ENCODE measurements at regions not wholly inside any gene's neighbourhood (a gene's known extent, or its start where the extent isn't known, plus 50 kb on each side); places are given as distances from the start of the nearest gene placed in this dataset.

- peaks cover 0 to 6% (median 0%) of the 10 kb centered on the region in 4 donors for H3K9me3 ChIP-seq (ENCODE audit: control insufficient read depth in 4 of 4, insufficient read depth in 3 of 4, low read length in 3 of 4)
- ATAC-seq (ENCODE audit: insufficient read depth, low FRiP score) (no peak), DNase-seq (no peak)
- no peaks in the 10 kb centered on the region for H3K4me1 ChIP-seq (ENCODE audit: control insufficient read depth in 5 of 5, insufficient read depth in 5 of 5, low read length in 5 of 5)
- H3K27me3 ChIP-seq (ENCODE audit: control insufficient read depth in 3 of 3, insufficient read depth in 3 of 3, low read length in 2 of 3), result no peaks in the 10 kb centered on the region
- no peak overlapping the region for H3K9ac ChIP-seq (ENCODE audit: insufficient read depth in 1 of 2, low read length in 2 of 2)
- H3K36me3 ChIP-seq (ENCODE audit: control insufficient read depth in 4 of 4, insufficient read depth in 4 of 4, low read length in 4 of 4), result no peaks in the 10 kb centered on the region
- TF ChIP-seq, protein P1, sequence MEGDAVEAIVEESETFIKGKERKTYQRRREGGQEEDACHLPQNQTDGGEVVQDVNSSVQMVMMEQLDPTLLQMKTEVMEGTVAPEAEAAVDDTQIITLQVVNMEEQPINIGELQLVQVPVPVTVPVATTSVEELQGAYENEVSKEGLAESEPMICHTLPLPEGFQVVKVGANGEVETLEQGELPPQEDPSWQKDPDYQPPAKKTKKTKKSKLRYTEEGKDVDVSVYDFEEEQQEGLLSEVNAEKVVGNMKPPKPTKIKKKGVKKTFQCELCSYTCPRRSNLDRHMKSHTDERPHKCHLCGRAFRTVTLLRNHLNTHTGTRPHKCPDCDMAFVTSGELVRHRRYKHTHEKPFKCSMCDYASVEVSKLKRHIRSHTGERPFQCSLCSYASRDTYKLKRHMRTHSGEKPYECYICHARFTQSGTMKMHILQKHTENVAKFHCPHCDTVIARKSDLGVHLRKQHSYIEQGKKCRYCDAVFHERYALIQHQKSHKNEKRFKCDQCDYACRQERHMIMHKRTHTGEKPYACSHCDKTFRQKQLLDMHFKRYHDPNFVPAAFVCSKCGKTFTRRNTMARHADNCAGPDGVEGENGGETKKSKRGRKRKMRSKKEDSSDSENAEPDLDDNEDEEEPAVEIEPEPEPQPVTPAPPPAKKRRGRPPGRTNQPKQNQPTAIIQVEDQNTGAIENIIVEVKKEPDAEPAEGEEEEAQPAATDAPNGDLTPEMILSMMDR (IDR thresholded peaks at IDR 0.05; ENCODE audit: control extremely low read depth, extremely low read depth), result no peak
- no peak overlapping the region for H3K27ac ChIP-seq (ENCODE audit: low read depth in 1 of 2, low read length in 1 of 2)
- H3K4me3 ChIP-seq, result no peak overlapping the region
- WGBS, 2 donors, result 85 to 95% methylated on average over 1 of the region's 1 CpG
Measured at GRCh38 chr11:28770806-28771205, 662.6 kb downstream of the METTL15 start.

DNA sequence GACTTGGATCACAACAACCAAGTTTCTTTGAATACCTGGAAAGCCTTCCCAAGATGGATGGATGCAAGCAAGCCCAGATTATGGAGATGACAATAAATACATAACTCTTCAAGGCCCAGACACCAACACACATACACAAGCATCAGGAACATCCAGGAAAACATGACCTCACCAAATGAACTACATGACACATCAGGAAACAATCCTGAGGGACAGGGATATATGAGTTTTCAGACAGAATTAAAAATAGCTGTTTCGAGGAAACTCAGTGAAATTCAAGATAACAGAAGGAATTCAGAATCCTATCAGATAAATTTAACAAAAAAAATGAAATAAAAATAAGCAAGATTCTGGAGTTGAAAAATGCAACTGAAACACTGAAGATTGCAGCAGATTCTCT lies 659.4 kb downstream of the METTL15 start:
- Histone ChIP-seq H3K9ac (ENCODE audit: insufficient read depth in 1 of 2, low read length in 2 of 2) (no peak overlapping the region), H3K4me3 (no peak overlapping the region), H3K9me3 (ENCODE audit: control insufficient read depth in 4 of 4, insufficient read depth in 3 of 4, low read length in 3 of 4) (peaks cover 0 to 2% (median 0%) of the 10 kb centered on the region in 4 donors), H3K36me3 (ENCODE audit: control insufficient read depth in 4 of 4, insufficient read depth in 4 of 4, low read length in 4 of 4) (no peaks in the 10 kb centered on the region), H3K27ac (ENCODE audit: low read depth in 1 of 2, low read length in 1 of 2) (no peak overlapping the region), H3K4me1 (ENCODE audit: control insufficient read depth in 5 of 5, insufficient read depth in 5 of 5, low read length in 5 of 5) (no peaks in the 10 kb centered on the region), H3K27me3 (ENCODE audit: control insufficient read depth in 3 of 3, insufficient read depth in 3 of 3, low read length in 2 of 3) (no peaks in the 10 kb centered on the region)
- WGBS, 2 donors, result 72 to 83% methylated on average over 1 of the region's 1 CpG
- no peak for DNase-seq
- no peak for ATAC-seq (ENCODE audit: insufficient read depth, low FRiP score)
- TF ChIP-seq, protein P1 (IDR thresholded peaks at IDR 0.05; ENCODE audit: control extremely low read depth, extremely low read depth), result no peak

DNA sequence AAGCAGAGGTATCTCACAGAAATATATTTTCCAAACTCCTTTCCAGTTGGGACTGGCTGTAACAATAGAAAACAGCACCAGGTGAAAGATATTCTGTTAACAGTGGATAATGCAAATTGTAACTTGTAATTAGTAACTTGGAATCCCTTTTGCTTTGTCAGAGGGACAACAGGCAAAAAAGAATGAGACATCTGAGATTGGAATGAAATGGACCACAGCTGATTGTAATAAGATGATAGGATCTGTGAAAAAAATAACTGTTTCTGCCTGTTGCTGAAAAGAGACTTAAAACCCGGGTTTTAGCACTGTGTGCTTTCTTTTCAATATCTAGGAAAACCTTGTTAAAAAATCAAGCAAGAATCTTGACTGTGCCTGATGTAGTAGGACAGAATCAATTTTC lies 655.7 kb downstream of the METTL15 start:
- H3K9ac ChIP-seq (ENCODE audit: insufficient read depth in 1 of 2, low read length in 2 of 2), result no peak overlapping the region
- H3K36me3 ChIP-seq (ENCODE audit: control insufficient read depth in 4 of 4, insufficient read depth in 4 of 4, low read length in 4 of 4), result no peaks in the 10 kb centered on the region
- H3K27me3 ChIP-seq (ENCODE audit: control insufficient read depth in 3 of 3, insufficient read depth in 3 of 3, low read length in 2 of 3), result no peaks in the 10 kb centered on the region
- ATAC-seq (ENCODE audit: insufficient read depth, low FRiP score) (no peak), DNase-seq (no peak)
- peaks cover 0 to 2% (median 0%) of the 10 kb centered on the region in 4 donors for H3K9me3 ChIP-seq (ENCODE audit: control insufficient read depth in 4 of 4, insufficient read depth in 3 of 4, low read length in 3 of 4)
- WGBS, 2 donors, result 78 to 82% methylated on average over 1 of the region's 1 CpG
- H3K4me1 ChIP-seq (ENCODE audit: control insufficient read depth in 5 of 5, insufficient read depth in 5 of 5, low read length in 5 of 5), result no peaks in the 10 kb centered on the region
- H3K27ac ChIP-seq (ENCODE audit: low read depth in 1 of 2, low read length in 1 of 2), result no peak overlapping the region
- no peak overlapping the region for H3K4me3 ChIP-seq
- TF ChIP-seq, protein P1 (IDR thresholded peaks at IDR 0.05; ENCODE audit: control extremely low read depth, extremely low read depth), result no peak

DNA sequence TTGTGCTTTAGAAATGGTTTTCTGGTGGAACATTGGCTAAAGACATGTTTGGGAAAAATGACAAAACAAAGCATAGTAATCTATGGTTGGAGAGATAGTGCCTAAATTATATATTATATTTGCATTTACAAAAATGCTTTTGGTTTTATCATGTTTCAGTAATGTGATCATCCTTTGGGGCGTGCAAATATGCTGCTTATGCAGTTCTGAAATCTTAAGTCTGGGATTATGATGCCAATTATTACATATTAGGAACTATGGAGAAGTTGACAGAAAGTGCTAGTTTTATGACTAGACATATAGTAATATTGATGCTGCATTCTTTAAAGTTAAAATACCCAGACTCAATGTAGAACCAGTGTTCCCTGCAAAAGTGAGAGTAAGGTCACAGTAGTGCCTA lies 655.0 kb downstream of the METTL15 start:
- DNase-seq, result no peak
- H3K9me3 ChIP-seq (ENCODE audit: control insufficient read depth in 4 of 4, insufficient read depth in 3 of 4, low read length in 3 of 4), result peaks cover 0 to 2% (median 0%) of the 10 kb centered on the region in 4 donors
- H3K4me1 ChIP-seq (ENCODE audit: control insufficient read depth in 5 of 5, insufficient read depth in 5 of 5, low read length in 5 of 5), result no peaks in the 10 kb centered on the region
- H3K27ac ChIP-seq (ENCODE audit: low read depth in 1 of 2, low read length in 1 of 2), result no peak overlapping the region
- no peaks in the 10 kb centered on the region for H3K27me3 ChIP-seq (ENCODE audit: control insufficient read depth in 3 of 3, insufficient read depth in 3 of 3, low read length in 2 of 3)
- H3K4me3 ChIP-seq, result no peak overlapping the region
- TF ChIP-seq, protein P1 (IDR thresholded peaks at IDR 0.05; ENCODE audit: control extremely low read depth, extremely low read depth), result no peak
- 74 to 77% methylated on average over 1 of the region's 1 CpG for WGBS, 2 donors
- H3K36me3 ChIP-seq (ENCODE audit: control insufficient read depth in 4 of 4, insufficient read depth in 4 of 4, low read length in 4 of 4), result no peaks in the 10 kb centered on the region
- ATAC-seq (ENCODE audit: insufficient read depth, low FRiP score), result no peak
- H3K9ac ChIP-seq (ENCODE audit: insufficient read depth in 1 of 2, low read length in 2 of 2), result no peak overlapping the region

All from lung (tissue), 11 donors.